ENCODE measurements at regions not wholly inside any gene's neighbourhood (a gene's known extent, or its start where the extent isn't known, plus 50 kb on each side); places are given as distances from the start of the nearest gene placed in this dataset.

- no peak for FAIRE-seq
- ATAC-seq, result no peak
- Histone ChIP-seq H3K27me3 (ENCODE audit: control insufficient read depth in 2 of 2, insufficient read depth in 2 of 2, low read length in 2 of 2) (no peaks in the 10 kb centered on the region), H3K4me2 (ENCODE audit: insufficient read depth, low read length) (no peak overlapping the region), H3K4me3 (no peak overlapping the region), H4K20me1 (replicated peaks; ENCODE audit: control insufficient read depth, insufficient read depth, low read length) (no peaks in the 10 kb centered on the region), H3K36me3 (ENCODE audit: control insufficient read depth, insufficient read depth, low read length) (no peaks in the 10 kb centered on the region), H3K9me3 (replicated peaks; ENCODE audit: control insufficient read depth, insufficient read depth, low read depth, low read length) (no peaks in the 10 kb centered on the region), H3K27ac (ENCODE audit: extremely low read depth, low read depth, low read length) (no peak overlapping the region), H3K4me1 (replicated peaks in 1 of 2; ENCODE audit: control insufficient read depth in 2 of 2, insufficient read depth in 2 of 2, low read length in 2 of 2) (no peaks in the 10 kb centered on the region), H3K9ac (ENCODE audit: insufficient read depth in 1 of 2, low read depth in 2 of 2, low read length in 2 of 2) (no peak overlapping the region), H3K9me1 (ENCODE audit: control insufficient read depth, insufficient read depth, low read length) (no peaks in the 10 kb centered on the region), H2AFZ (ENCODE audit: low read depth, low read length) (no peak overlapping the region), H3K79me2 (ENCODE audit: control insufficient read depth, insufficient read depth, low read length) (no peaks in the 10 kb centered on the region)
- TF ChIP-seq HDAC6 (IDR thresholded peaks at IDR 0.05; ENCODE audit: low read depth, low read length), result no peak
- no peak for TF ChIP-seq OTX1 (CRISPR knock-in tag; IDR thresholded peaks at IDR 0.05)
- no peak for TF ChIP-seq CCNT2 (IDR thresholded peaks at IDR 0.05; ENCODE audit: borderline replicate concordance, extremely low read depth, insufficient read length, low read depth, low read length)
- no peak for TF ChIP-seq MXI1 (IDR thresholded peaks at IDR 0.05; ENCODE audit: low read depth, low read length)
- WGBS (ENCODE audit: insufficient coverage, low coverage, missing lambda C conversion rate), result 100% methylated on average over 1 of the region's 6 CpGs
- in situ Hi-C loops (cut with MboI), result no loop called here
- DNase-seq (ENCODE audit: extremely low read depth in 1 of 4, low spot score in 3 of 4), result no peak
- no TSS peak for BruUV-seq (replicated peaks)
- intact Hi-C loops (cut with micrococcal nuclease), result no loop called here
- ChIA-PET CTCF (ENCODE audit: low intra/inter-chr PET ratio) (no interaction called here), POLR2A (no interaction called here)
These were observed 476.1 kb upstream of the ACO1 start for GRCh38 chr9:31908158-31908890.

- ATAC-seq (no peak), DNase-seq (ENCODE audit: extremely low read depth in 1 of 4, low spot score in 3 of 4) (no peak), FAIRE-seq (no peak)
- no peak overlapping the region for H3K9ac ChIP-seq (ENCODE audit: insufficient read depth in 1 of 2, low read depth in 2 of 2, low read length in 2 of 2)
- CTCF ChIA-PET (ENCODE audit: low intra/inter-chr PET ratio), result no interaction called here
- 38% methylated on average over 1 of the region's 11 CpGs for WGBS (ENCODE audit: insufficient coverage, low coverage, missing lambda C conversion rate)
- H3K4me3 ChIP-seq, result no peak overlapping the region
- intact Hi-C loops (cut with micrococcal nuclease) (no loop called here), in situ Hi-C loops (cut with MboI) (no loop called here)
- POLR2A ChIA-PET, result no interaction called here
- no peaks in the 10 kb centered on the region for H3K79me2 ChIP-seq (ENCODE audit: control insufficient read depth, insufficient read depth, low read length)
- H3K4me1 ChIP-seq (replicated peaks in 1 of 2; ENCODE audit: control insufficient read depth in 2 of 2, insufficient read depth in 2 of 2, low read length in 2 of 2), result no peaks in the 10 kb centered on the region
- H3K4me2 ChIP-seq (ENCODE audit: insufficient read depth, low read length), result no peak overlapping the region
- H3K9me3 ChIP-seq (replicated peaks; ENCODE audit: control insufficient read depth, insufficient read depth, low read depth, low read length), result no peaks in the 10 kb centered on the region
- H3K36me3 ChIP-seq (ENCODE audit: control insufficient read depth, insufficient read depth, low read length), result no peaks in the 10 kb centered on the region
- H2AFZ ChIP-seq (ENCODE audit: low read depth, low read length), result no peak overlapping the region
- no peaks in the 10 kb centered on the region for H3K9me1 ChIP-seq (ENCODE audit: control insufficient read depth, insufficient read depth, low read length)
- no peak overlapping the region for H3K27ac ChIP-seq (ENCODE audit: extremely low read depth, low read depth, low read length)
- no TSS peak for BruUV-seq (replicated peaks)
- no peaks in the 10 kb centered on the region for H4K20me1 ChIP-seq (replicated peaks; ENCODE audit: control insufficient read depth, insufficient read depth, low read length)
- no peaks in the 10 kb centered on the region for H3K27me3 ChIP-seq (ENCODE audit: control insufficient read depth in 2 of 2, insufficient read depth in 2 of 2, low read length in 2 of 2)
- TF ChIP-seq ZNF644 (tag; IDR thresholded peaks at IDR 0.05; ENCODE audit: low read depth) (no peak), BRD4 (IDR thresholded peaks at IDR 0.05) (no peak), PHB2 (IDR thresholded peaks at IDR 0.05; ENCODE audit: low read depth) (no peak), RNF219 (CRISPR knock-in tag; IDR thresholded peaks at IDR 0.05) (no peak), ELF2 (CRISPR knock-in tag; IDR thresholded peaks at IDR 0.05) (no peak), BACH1 (tag; IDR thresholded peaks at IDR 0.05) (no peak), CBFA2T2 (conservative IDR thresholded peaks at IDR 0.05) (no peak), ATF2 (CRISPR knock-in tag; IDR thresholded peaks at IDR 0.05) (no peak), ZFP30 (CRISPR knock-in tag; IDR thresholded peaks at IDR 0.05; ENCODE audit: borderline replicate concordance) (no peak)
These were observed 475.5 kb upstream of the ACO1 start for GRCh38 chr9:31908891-31909480.

Data from K562 (cell line).